GM23338 (cell line): ENCODE measurements at regions not wholly inside any gene's neighbourhood (a gene's known extent, or its start where the extent isn't known, plus 50 kb on each side); places are given as distances from the start of the nearest gene placed in this dataset.

Experiments
- CREB1 ChIP-seq: fragments of 250-450 bp; sonication (Bioruptor Pico); IDR thresholded peaks from 2 replicates; pipeline ENCODE4 v1.5.0; 2020; ENCODE audit warnings: low read depth, mild to moderate bottlenecking, moderate library complexity
- CTCF ChIP-seq, 2 experiments: fragments of 200-600 bp in 1 of 2; sonication (generic) in 1 of 2; conservative IDR thresholded peaks; 2 replicates each; pipeline versions ENCODE4 v1.5.1 to v1.6.1; 2016 to 2017; ENCODE audit warnings: antibody characterized with exemption in 2 of 2, low read depth in 2 of 2, mild to moderate bottlenecking in 2 of 2, moderate library complexity in 1 of 2
- ETS1 ChIP-seq: IDR thresholded peaks from 2 replicates; pipeline ENCODE4 v1.6.1; 2016; ENCODE audit warnings: antibody characterized with exemption
- EZH2 ChIP-seq: fragments of 200-600 bp; sonication (generic); IDR thresholded peaks from one replicate; pipeline ENCODE4 v1.8.0; 2017; ENCODE audit warnings: antibody characterized with exemption, mild to moderate bottlenecking, low read depth; ENCODE audit not compliant: unreplicated experiment
- JUNB ChIP-seq: IDR thresholded peaks from one replicate; pipeline ENCODE4 v1.6.1; 2016; ENCODE audit warnings: antibody characterized with exemption; ENCODE audit not compliant: unreplicated experiment
- POLR2AphosphoS5 ChIP-seq: IDR thresholded peaks from 2 replicates; pipeline ENCODE4 v1.6.1; 2016; ENCODE audit warnings: antibody characterized with exemption, low read depth

GRCh38 chr20:61159957-61160686 lies 91.9 kb upstream of the CDH4 start:
- TF ChIP-seq CTCF (conservative IDR thresholded peaks at IDR 0.05; ENCODE audit: low read depth in 2 of 2) (no peak), JUNB (no peak), EZH2 (no peak), POLR2AphosphoS5 (no peak), CREB1 (no peak), ETS1 (no peak)
